ENCODE measurements at regions not wholly inside any gene's neighbourhood (a gene's known extent, or its start where the extent isn't known, plus 50 kb on each side); places are given as distances from the start of the nearest gene placed in this dataset.

DNA sequence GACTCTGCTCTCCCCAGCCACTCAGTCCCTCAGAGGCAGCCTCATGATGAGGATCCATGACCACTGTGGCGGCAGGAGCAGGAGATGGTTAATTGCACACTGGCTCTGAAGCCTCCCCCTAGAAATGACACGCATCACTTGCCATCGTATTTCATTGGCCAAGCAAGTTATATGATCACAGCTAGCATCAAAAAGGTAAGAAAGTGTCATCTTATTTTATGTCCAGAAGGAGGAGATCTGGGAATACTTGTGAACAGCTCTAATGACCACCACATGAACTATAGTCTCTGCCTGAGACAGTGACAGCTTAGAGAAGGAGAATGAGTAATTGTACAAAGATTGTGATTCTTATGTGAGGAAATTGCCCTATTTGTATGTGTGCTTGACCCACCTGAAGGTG, 363.4 kb downstream of the NUAK1 start:
- Mint-ChIP-seq H3K4me3 (no peak overlapping the region), H3K27ac (no peak overlapping the region), H3K4me1 (no peaks in the 10 kb centered on the region), H3K27me3 (peaks cover 1% of the 10 kb centered on the region), H3K9me3 (no peaks in the 10 kb centered on the region), H3K36me3 (no peaks in the 10 kb centered on the region)

DNA sequence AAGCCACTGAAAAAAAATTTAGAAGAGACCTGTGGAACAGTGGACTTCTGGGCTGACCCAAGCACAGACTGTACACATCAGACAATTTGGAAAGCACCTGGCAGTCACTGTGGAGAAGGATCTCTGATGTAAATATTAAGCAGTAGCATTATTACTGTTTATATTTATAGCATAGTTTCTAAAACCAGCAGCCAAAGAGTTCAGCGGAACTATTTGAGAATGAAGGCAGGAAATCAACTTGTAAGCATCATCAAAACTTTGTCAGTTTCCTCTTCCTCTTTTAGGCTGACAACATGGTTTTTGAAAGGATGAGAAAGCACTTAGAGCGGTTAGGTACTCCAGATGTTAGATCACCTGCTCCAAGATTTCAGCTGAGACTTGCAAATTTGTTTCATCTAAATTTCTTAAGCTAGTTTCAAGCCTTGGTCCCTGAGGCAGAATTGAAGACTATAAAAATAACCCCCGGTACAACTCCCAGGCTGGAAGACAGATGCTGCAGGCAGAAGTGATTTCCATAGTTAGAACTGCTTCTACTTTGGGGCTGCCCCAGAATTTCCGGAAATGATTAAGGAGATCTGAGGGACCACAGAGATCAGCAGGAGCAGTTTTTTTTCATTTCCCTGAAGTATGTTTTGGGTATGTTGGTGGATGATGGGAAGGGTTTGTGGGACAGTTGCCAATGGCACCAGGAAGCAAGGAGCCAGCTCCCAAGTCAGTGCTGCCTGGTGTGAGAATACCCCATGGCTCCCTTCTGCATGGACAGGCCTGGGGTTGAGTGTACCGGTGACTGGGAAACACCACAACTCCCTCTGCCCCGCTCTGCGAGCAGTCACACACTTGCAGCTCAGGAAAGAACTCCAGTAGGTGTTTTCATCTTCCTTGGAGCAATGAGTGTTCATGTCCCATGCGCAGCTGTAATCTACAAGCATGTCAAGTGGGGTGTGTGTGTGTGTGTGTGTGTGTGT, 354.5 kb downstream of the NUAK1 start:
- no peaks in the 10 kb centered on the region for H3K27me3 Mint-ChIP-seq
- peak overlapping the region in 2 of 3 donors; percentile 49 to 71 for H3K27ac Mint-ChIP-seq
- H3K4me1 Mint-ChIP-seq = peaks cover 9 to 18% (median 9%) of the 10 kb centered on the region in 3 donors
- no peaks in the 10 kb centered on the region for H3K36me3 Mint-ChIP-seq
- no peaks in the 10 kb centered on the region for H3K9me3 Mint-ChIP-seq
- peak overlapping the region in 2 of 4 donors; percentile 24 to 54 for H3K4me3 Mint-ChIP-seq

DNA sequence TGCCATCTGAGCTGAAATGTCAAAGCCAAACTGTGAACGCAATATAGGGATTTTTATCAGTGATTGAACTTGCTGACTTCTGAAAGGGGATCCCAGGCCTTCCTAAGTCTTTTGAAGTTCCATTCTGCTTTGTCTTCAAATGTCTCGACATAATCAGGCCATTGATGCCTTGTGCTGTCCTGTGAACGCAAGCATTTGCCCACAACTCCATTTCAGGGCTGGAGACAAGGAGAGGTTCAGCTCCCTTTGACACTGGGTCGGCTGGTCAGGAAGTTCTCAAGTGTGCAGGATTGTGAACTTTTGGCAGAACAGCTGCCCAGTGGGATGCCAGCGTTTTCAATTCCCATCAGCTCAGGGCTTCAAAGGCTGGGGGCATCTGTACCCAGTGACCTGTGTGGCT, 345.3 kb downstream of the NUAK1 start:
- Mint-ChIP-seq H3K27me3 (no peaks in the 10 kb centered on the region), H3K4me1 (peaks cover 0 to under 1% (median 0%) of the 10 kb centered on the region in 3 donors), H3K4me3 (no peak overlapping the region), H3K27ac (no peak overlapping the region), H3K9me3 (peaks cover 0 to 2% (median 0%) of the 10 kb centered on the region in 3 donors), H3K36me3 (peaks cover 2% of the 10 kb centered on the region)

DNA sequence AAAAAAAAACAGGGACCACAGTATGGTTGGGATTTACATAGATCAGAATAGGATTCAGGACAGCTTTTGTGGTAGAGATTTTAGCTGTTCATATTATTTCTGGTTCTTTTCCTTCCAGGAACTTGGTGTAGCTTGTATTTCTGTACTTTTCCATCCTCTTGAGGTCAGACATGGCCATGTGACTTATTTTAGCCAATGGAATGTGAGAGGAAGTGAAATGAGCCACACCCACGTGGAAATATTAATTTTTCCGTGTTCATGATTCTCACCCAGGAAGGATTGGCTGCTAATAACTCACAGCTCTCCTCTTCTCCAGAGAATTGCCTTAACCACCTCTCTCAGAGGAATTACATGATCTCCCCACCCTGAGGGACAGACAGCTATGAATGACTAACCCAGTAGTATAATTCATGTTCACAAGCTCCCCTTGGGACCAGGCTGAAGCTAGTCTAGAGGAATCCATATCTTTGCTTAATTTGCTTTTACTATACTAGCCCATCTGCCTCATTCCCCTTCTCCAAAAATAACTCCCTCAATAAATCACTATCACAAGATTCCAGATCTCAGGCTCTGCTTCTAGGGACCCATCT, 340.4 kb downstream of the NUAK1 start:
- Mint-ChIP-seq H3K27ac (no peak overlapping the region), H3K9me3 (peaks cover 0 to 2% (median 1%) of the 10 kb centered on the region in 3 donors), H3K4me1 (peaks cover 0 to 3% (median 0%) of the 10 kb centered on the region in 3 donors), H3K4me3 (no peak overlapping the region), H3K27me3 (no peaks in the 10 kb centered on the region), H3K36me3 (no peaks in the 10 kb centered on the region)

DNA sequence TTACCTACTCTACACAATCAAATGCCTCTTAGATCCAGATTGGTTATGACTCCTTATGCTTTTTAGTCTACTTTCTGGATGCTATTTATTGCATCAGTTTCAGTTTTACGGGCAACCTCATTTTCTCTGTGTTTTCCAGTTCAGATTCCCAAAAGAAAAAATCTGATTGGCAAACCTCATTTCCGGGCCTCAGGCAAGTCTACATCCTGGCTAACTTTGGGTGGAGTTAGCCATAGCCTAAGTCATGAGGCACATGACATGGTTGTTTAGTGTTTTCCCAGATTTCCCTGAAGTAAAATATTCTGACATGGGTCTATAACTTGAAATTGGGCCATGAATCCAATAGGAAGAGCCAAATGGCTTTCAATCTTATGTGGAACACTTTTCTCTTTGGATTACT, 339.7 kb downstream of the NUAK1 start:
- Mint-ChIP-seq H3K4me1 (peaks cover 0 to 3% (median 0%) of the 10 kb centered on the region in 3 donors), H3K36me3 (no peaks in the 10 kb centered on the region), H3K9me3 (peaks cover 0 to 2% (median 1%) of the 10 kb centered on the region in 3 donors), H3K27me3 (no peaks in the 10 kb centered on the region), H3K4me3 (no peak overlapping the region), H3K27ac (no peak overlapping the region)

DNA sequence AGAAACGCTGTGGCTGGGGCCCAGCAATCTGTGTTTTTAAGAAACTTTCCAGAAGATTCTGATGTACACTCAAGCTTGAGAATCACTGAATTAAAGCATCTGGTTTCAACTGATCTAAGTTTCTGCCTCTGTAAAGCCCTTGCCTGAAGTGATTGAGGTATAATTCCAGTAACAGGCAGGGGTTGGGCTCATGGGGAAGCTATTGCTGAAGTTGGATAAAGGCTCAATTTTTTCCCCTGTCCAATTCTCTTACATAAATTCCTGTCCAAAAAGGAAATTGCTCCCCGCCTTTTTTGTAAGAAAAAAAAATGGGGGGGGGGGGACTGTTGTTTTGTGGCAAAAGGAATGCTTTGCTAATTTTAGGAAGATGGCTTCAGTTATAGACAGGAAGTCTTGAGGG, 337.4 kb downstream of the NUAK1 start:
- no peaks in the 10 kb centered on the region for H3K27me3 Mint-ChIP-seq
- peaks cover 0 to 1% (median 0%) of the 10 kb centered on the region in 3 donors for H3K9me3 Mint-ChIP-seq
- H3K36me3 Mint-ChIP-seq = no peaks in the 10 kb centered on the region
- H3K4me3 Mint-ChIP-seq = no peak overlapping the region
- H3K27ac Mint-ChIP-seq = no peak overlapping the region
- peaks cover 0 to 3% (median 0%) of the 10 kb centered on the region in 3 donors for H3K4me1 Mint-ChIP-seq

DNA sequence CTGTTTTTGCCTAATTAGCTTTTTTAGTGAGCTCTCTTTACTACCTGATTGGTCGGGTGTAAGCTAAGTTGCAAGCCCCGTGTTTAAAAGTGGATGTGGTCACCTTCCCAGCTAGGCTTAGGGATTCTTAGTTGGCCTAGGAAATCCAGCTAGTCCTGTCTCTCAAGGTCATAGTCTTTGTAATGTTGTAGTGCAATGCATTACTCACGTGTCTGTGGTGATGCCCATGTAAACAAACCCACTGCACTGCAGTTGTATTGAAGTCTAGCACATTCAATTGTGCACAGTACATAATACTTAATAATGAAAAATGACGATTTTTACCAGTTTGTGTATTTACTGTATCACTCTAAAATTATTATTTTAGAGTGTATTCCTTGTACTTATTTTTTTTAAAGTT, 335.5 kb downstream of the NUAK1 start:
- Mint-ChIP-seq H3K9me3 (peaks cover 0 to 1% (median 0%) of the 10 kb centered on the region in 3 donors), H3K4me3 (no peak overlapping the region), H3K27me3 (no peaks in the 10 kb centered on the region)

DNA sequence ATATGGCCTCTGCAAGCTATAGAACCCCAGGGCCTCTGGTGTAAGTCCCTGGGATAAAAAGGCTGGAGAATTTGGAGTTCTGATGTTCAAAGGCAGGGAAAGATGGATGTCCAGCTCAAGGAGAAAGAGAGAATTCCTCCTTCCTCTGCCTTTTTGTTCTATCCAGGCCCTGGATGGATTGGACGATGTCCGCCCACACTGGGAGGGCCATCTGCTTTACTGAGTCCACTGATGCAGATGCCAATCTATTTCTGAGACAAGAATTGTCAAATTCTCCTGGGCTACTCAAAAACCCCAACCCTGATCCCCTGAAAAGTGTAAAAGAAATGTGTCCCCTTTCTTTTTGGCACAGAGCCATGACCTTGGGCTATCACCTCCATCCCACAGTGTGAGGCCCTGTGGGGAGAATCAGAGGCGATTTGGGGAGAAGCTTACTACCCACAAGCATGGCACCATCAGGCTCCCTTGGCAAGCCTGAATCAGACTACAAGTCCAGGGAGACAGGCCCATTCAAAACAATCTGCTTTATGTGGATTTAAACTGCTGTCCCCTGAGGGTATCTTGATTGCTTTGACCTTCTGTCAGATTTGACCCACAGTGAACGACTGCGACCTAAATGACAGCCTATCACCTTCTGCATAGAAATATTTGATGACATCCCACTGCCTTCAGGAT, 334.0 kb downstream of the NUAK1 start:
- Mint-ChIP-seq H3K4me1 (no peaks in the 10 kb centered on the region), H3K9me3 (peaks cover 0 to 1% (median 0%) of the 10 kb centered on the region in 3 donors), H3K27me3 (no peaks in the 10 kb centered on the region), H3K4me3 (no peak overlapping the region), H3K27ac (no peak overlapping the region), H3K36me3 (no peaks in the 10 kb centered on the region)

More for the DNA sequence above, 335.5 kb downstream of the NUAK1 start:
- H3K27ac Mint-ChIP-seq = no peak overlapping the region
- no peaks in the 10 kb centered on the region for H3K36me3 Mint-ChIP-seq
- peaks cover 0 to 3% (median 0%) of the 10 kb centered on the region in 3 donors for H3K4me1 Mint-ChIP-seq

DNA sequence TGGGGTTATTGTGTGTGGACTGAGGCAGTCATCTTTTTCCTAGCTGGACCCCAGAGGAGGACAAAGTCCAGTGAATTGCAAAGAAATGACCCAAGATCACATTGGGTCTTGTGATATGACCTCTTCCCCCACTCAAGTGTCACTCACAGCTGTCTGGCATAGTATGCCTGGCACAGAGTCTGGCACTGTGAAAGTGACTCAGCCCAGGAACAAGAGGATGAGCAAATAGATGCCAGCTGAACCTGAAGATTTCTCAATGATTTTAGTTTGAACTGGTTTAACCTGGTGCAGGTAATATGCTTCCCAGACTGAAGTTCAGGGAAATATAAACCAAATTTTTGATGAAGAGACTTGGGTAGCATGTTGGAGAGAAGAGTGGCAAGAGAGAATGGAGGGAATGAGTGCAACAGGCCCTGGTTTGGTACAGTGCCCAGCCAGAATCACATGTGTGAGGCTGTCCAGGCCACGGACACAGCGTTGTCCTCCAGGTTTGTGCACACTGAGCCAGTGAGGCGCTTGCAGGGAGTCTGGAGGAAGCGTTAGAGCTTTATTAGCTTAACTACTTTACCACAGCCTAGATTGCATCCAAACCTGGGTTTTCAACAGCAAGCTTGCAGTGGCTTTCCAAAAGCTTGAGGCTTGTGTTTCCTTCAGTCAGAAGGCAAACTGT, 332.9 kb downstream of the NUAK1 start:
- H3K27ac Mint-ChIP-seq = no peak overlapping the region
- no peaks in the 10 kb centered on the region for H3K27me3 Mint-ChIP-seq
- H3K4me3 Mint-ChIP-seq = no peak overlapping the region
- no peaks in the 10 kb centered on the region for H3K36me3 Mint-ChIP-seq
- H3K9me3 Mint-ChIP-seq = peaks cover 0 to 1% (median 0%) of the 10 kb centered on the region in 3 donors
- no peaks in the 10 kb centered on the region for H3K4me1 Mint-ChIP-seq

DNA sequence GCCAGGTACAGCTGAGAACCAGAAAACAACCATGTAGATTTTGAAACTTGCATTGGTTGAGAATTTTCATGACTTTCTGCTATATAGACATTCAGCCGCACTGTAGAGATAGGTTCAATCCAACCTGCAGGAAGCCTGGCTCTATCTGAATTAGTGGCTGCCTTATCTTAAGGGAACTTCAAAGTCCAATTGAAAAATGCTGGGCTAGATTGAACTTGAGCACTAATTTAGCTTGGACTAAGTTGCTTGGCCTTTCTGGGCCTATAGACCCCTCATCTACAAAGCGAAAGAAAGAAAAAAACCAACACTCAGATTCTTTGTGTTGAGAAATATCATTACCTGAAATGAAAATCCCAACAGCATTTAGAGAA, 332.4 kb downstream of the NUAK1 start:
- no peaks in the 10 kb centered on the region for H3K36me3 Mint-ChIP-seq
- no peaks in the 10 kb centered on the region for H3K27me3 Mint-ChIP-seq
- no peaks in the 10 kb centered on the region for H3K4me1 Mint-ChIP-seq
- peaks cover 0 to 1% (median 0%) of the 10 kb centered on the region in 3 donors for H3K9me3 Mint-ChIP-seq
- no peak overlapping the region for H3K27ac Mint-ChIP-seq
- no peak overlapping the region for H3K4me3 Mint-ChIP-seq

DNA sequence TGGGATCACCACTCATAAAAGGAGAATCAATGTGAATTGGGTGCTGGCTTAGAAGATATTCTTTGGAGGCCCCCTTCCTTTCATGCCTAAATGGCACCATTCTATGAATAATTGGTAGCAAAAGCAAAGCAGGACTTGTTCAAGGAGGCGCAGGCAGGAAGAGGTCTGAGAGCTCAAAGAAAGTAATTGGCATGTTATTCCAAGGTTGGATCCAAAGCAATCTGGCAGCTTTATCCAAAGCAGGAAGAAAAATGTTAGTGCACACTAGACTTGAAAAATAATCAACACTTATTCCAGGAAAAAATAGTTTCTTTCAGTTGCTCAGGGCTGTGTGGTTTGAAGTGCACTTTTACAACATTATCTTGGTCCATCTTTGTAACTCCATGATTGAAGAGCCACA, 326.4 kb downstream of the NUAK1 start:
- Mint-ChIP-seq H3K27ac (no peak overlapping the region), H3K4me3 (no peak overlapping the region), H3K36me3 (no peaks in the 10 kb centered on the region)

DNA sequence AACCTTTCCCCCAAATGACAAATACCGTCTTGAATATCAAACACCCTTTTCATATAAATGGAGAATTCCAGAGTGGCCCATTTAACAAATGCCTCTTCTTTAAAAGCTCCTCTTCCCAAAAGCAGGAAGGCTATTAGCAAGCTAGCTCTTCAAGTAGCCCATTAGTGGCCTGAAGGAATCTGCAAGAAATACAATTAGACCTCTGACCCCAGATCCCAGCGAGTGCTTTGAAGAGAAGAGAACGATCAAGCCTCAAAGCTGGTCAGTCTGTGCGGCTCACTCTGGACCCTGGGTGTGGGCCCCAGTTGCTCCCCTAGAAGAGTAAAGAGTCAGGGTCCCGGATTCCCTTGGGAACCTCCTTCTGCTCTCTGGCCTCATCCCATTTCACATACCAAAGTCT, 325.6 kb downstream of the NUAK1 start:
- H3K27me3 Mint-ChIP-seq = no peaks in the 10 kb centered on the region
- no peak overlapping the region for H3K27ac Mint-ChIP-seq
- no peaks in the 10 kb centered on the region for H3K4me1 Mint-ChIP-seq
- H3K9me3 Mint-ChIP-seq = no peaks in the 10 kb centered on the region
- H3K36me3 Mint-ChIP-seq = no peaks in the 10 kb centered on the region
- H3K4me3 Mint-ChIP-seq = no peak overlapping the region

More for the DNA sequence above, 326.4 kb downstream of the NUAK1 start:
- no peaks in the 10 kb centered on the region for H3K27me3 Mint-ChIP-seq
- H3K9me3 Mint-ChIP-seq = no peaks in the 10 kb centered on the region
- H3K4me1 Mint-ChIP-seq = no peaks in the 10 kb centered on the region

DNA sequence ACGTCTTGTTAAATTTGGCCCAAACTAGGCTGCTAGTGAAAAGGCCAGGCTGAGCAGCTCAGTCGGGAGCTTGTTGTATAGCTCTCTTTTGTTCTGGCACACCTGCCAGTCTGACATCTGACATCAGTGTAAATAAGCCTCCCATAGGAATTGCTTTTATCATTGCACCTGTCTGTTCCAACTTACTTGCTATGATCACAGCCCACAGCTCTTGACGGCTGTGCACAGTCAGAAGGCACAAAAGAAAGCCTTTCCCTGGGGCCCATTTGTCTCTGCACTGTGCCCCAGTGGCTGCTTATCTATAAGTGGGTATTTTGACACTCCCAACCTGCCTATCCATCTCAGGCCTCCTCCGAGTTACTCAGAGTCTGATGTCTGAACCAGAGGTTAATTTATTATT, 324.5 kb downstream of the NUAK1 start:
- H3K4me1 Mint-ChIP-seq = no peaks in the 10 kb centered on the region
- no peak overlapping the region for H3K4me3 Mint-ChIP-seq
- no peaks in the 10 kb centered on the region for H3K9me3 Mint-ChIP-seq
- H3K27ac Mint-ChIP-seq = no peak overlapping the region
- H3K27me3 Mint-ChIP-seq = no peaks in the 10 kb centered on the region
- H3K36me3 Mint-ChIP-seq = no peaks in the 10 kb centered on the region

DNA sequence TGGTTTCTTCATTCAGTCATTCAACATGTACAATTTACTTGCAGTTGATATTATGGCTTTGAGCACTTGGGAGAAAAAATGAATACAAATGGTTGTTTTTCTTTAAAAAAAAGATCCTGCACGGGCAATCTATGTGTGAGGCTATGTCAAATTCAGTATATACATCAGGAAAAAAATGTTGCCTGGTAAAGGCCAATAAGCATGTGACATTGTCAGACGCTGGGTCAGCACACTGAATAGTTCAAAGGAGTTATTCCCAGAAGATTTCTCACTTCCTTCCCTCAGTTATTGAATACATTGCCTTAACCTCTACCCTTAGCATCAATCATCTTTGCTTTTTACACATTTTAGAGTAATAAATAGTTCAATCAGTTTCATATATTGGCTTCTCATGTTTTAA, 319.2 kb downstream of the NUAK1 start:
- no peak overlapping the region for H3K4me3 Mint-ChIP-seq
- no peaks in the 10 kb centered on the region for H3K4me1 Mint-ChIP-seq
- peaks cover 0 to 2% (median 0%) of the 10 kb centered on the region in 3 donors for H3K9me3 Mint-ChIP-seq
- no peak overlapping the region for H3K27ac Mint-ChIP-seq
- no peaks in the 10 kb centered on the region for H3K36me3 Mint-ChIP-seq
- H3K27me3 Mint-ChIP-seq = no peaks in the 10 kb centered on the region

All from IgD-negative memory B cell (primary cell).